Keratinocyte (primary cell): ENCODE measurements at regions not wholly inside any gene's neighbourhood (a gene's known extent, or its start where the extent isn't known, plus 50 kb on each side); places are given as distances from the start of the nearest gene placed in this dataset.

Source experiments
- CTCF ChIP-seq, 3 experiments: IDR thresholded peaks in 1 of 3; conservative IDR thresholded peaks in 1 of 3; optimal IDR thresholded peaks in 1 of 3; 2 replicates in 2 of 3; 3 replicates in 1 of 3; pipeline versions ENCODE3 to v1.5.1; 2011; ENCODE audit warnings: low read length in 3 of 3, mild to moderate bottlenecking in 3 of 3, moderate library complexity in 2 of 3, control low read depth in 1 of 3, inconsistent platforms in 1 of 3; ENCODE audit not compliant: insufficient read depth in 2 of 3; ENCODE audit errors: extremely low read depth in 1 of 3
- EZH2 ChIP-seq: IDR thresholded peaks from one replicate; pipeline ENCODE4 v1.6.1; 2012; ENCODE audit warnings: inconsistent platforms, mild to moderate bottlenecking, low read length, moderate library complexity

GRCh38 chr4:180156684-180157083 is 2086.5 kb upstream of the TENM3 start:
- TF ChIP-seq CTCF (optimal IDR thresholded peaks at IDR 0.05 in 1 of 3, IDR thresholded peaks at IDR 0.05 in 1 of 3, conservative IDR thresholded peaks at IDR 0.05 in 1 of 3; ENCODE audit: extremely low read depth in 1 of 3, insufficient read depth in 2 of 3, low read length in 3 of 3) (no peak), EZH2 (no peak)
